DND-41 (cell line): ENCODE measurements at regions not wholly inside any gene's neighbourhood (a gene's known extent, or its start where the extent isn't known, plus 50 kb on each side); places are given as distances from the start of the nearest gene placed in this dataset.

Source experiments
- CTCF ChIP-seq: IDR thresholded peaks from 2 replicates; pipeline ENCODE4 v1.5.1; 2012; ENCODE audit warnings: borderline replicate concordance, low read length, moderate library complexity, mild to moderate bottlenecking; ENCODE audit not compliant: poor library complexity, severe bottlenecking; ENCODE audit errors: extremely low read depth
- EZH2 ChIP-seq: IDR thresholded peaks from 3 replicates; pipeline ENCODE4 v1.6.1; 2012; ENCODE audit warnings: borderline replicate concordance, low read depth, mild to moderate bottlenecking, moderate library complexity, low read length, inconsistent platforms; ENCODE audit not compliant: severe bottlenecking

GRCh38 chr3:124620600-124621063 is 109.6 kb upstream of the UMPS start:
- no peak for TF ChIP-seq CTCF
- no peak for TF ChIP-seq EZH2
